ENCODE measurements at regions not wholly inside any gene's neighbourhood (a gene's known extent, or its start where the extent isn't known, plus 50 kb on each side); places are given as distances from the start of the nearest gene placed in this dataset.

DNA sequence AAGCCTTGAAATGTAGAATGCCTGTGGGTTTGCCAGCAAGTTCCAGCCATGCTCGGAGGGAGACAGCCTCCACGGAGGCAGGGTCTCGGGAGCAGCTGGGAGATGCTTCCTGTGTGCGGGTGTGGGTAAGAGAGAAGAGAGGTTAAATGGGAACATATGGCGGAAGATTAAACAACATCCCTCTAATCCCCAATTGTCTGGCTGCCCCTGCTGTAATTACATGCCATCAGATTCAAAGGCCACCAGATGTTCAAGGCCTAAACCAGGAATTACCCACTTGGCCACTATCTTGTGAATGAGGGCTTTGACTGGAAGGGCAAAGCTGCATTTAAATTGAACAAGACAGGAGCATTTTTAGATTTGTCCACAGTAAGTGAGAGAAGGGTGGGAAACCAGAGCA lies 81.4 kb upstream of the BACE2 start:
- POLR2A ChIA-PET, result no interaction called here
- TF ChIP-seq CTCF (IDR thresholded peaks at IDR 0.05; ENCODE audit: control extremely low read depth, extremely low read depth, low read depth, missing control alignments), result no peak
- no peak for DNase-seq (ENCODE audit: extremely low spot score)
- CTCF ChIA-PET, result no interaction called here

GRCh38 chr21:41090981-41091380 lies 77.0 kb upstream of the BACE2 start:
- TF ChIP-seq CTCF (IDR thresholded peaks at IDR 0.05; ENCODE audit: control extremely low read depth, extremely low read depth, low read depth, missing control alignments), result no peak
- no peak for DNase-seq (ENCODE audit: extremely low spot score)
- ChIA-PET CTCF (no interaction called here), POLR2A (no interaction called here)

GRCh38 chr21:41091616-41092015 lies 76.3 kb upstream of the BACE2 start:
- no peak for TF ChIP-seq CTCF (IDR thresholded peaks at IDR 0.05; ENCODE audit: control extremely low read depth, extremely low read depth, low read depth, missing control alignments)
- CTCF ChIA-PET, result no interaction called here
- DNase-seq (ENCODE audit: extremely low spot score), result no peak
- POLR2A ChIA-PET, result no interaction called here

DNA sequence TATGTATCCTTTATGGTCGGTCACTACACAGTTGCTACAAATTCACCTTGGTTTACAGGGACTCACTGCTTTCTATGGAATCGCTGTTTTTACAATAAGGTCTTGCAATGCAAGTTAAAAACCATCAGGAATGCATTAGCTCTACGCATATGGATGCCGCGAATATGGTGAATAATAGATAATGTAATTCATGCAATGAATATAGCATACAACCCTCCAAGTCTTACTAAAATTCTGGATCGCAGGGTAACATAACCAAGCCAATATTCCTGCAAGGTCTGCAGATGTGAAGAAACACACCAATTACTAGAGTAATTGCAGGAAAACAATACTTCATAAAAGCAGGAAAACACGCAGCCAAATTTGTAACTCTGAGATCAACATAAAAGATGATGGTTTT lies 75.6 kb upstream of the BACE2 start:
- POLR2A ChIA-PET, result no interaction called here
- no peak for DNase-seq (ENCODE audit: extremely low spot score)
- no peak for TF ChIP-seq CTCF (IDR thresholded peaks at IDR 0.05; ENCODE audit: control extremely low read depth, extremely low read depth, low read depth, missing control alignments)
- CTCF ChIA-PET, result no interaction called here

DNA sequence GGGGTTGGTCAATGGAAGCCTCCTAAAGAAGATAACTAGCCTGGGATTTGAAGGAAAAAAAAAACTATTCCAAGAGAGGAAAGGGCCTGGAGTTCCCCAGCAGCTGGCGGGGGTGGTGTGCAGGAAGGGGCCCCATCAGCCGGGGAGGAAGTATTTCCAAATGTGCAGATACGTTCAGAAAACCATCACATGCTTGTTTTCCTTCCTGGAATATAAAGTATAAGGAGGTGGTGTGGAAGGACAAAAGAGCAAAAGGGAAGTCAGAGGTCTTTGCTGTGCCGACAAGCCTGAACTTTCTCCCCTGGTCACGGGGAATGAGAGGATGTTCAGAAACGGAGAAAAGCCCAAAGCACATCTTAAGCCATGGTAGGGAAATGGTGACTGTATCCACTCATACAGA lies 72.0 kb upstream of the BACE2 start:
- TF ChIP-seq CTCF (IDR thresholded peaks at IDR 0.05; ENCODE audit: control extremely low read depth, extremely low read depth, low read depth, missing control alignments), result no peak
- ChIA-PET POLR2A (no interaction called here), CTCF (no interaction called here)
- no peak for DNase-seq (ENCODE audit: extremely low spot score)

DNA sequence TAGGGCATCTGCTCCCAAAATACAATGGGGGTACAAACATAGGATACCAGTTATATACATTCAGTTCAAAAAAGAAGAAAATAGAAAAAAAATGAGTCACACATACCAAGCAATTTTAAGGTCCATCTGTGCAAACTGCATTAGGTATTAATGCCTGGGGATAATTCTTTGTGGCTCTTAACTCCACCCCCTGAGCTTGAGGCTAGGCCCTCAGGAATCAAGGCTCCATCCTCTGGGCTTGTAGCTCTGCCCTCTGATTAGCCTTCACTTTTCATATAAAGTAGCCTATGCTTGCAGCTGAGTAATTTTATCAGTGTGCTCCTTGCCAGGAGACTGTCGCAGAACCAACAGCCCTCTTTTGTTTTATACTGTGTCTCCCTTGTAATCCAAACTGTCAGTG lies 69.9 kb upstream of the BACE2 start:
- no peak for DNase-seq (ENCODE audit: extremely low spot score)
- CTCF ChIA-PET, result interaction anchor here (0.9 kb wide), 1 partner anchor 12 kb away, joined by 3 read pairs; no protein-coding TSS in a partner anchor
- POLR2A ChIA-PET, result no interaction called here
- no peak for TF ChIP-seq CTCF (IDR thresholded peaks at IDR 0.05; ENCODE audit: control extremely low read depth, extremely low read depth, low read depth, missing control alignments)

DNA sequence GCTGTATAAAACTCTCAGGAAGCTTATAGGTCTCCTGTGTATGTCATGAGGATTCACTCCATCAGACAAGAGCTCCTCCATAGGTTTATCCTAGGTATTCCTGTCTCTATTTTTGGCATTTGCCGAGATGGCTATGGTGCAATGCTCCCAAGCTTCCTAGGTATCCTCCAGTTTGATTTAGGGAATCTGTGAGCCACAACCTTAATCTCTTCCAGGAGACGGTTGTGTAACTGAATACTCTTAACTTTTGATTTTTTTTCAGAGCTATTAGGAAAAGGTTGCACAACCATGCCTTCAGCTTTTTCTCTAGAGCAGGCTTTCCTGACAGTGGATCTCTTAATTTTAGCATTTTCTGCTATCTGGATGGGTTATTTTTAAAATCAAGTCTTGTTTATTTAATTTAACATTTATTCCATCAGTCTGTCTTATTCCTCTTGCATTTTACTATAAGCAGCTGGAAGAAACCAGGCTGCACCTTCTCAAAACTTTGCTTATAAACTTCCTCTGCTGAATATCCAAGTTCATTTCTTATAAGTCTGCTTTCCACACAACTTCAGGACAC lies 69.4 kb upstream of the BACE2 start:
- POLR2A ChIA-PET, result no interaction called here
- no peak for DNase-seq (ENCODE audit: extremely low spot score)
- TF ChIP-seq CTCF (IDR thresholded peaks at IDR 0.05; ENCODE audit: control extremely low read depth, extremely low read depth, low read depth, missing control alignments), result no peak
- CTCF ChIA-PET, result interaction anchor here (0.9 kb wide), 1 partner anchor 12 kb away, joined by 3 read pairs; no protein-coding TSS in a partner anchor
